ENCODE measurements at regions not wholly inside any gene's neighbourhood (a gene's known extent, or its start where the extent isn't known, plus 50 kb on each side); places are given as distances from the start of the nearest gene placed in this dataset.

DNA sequence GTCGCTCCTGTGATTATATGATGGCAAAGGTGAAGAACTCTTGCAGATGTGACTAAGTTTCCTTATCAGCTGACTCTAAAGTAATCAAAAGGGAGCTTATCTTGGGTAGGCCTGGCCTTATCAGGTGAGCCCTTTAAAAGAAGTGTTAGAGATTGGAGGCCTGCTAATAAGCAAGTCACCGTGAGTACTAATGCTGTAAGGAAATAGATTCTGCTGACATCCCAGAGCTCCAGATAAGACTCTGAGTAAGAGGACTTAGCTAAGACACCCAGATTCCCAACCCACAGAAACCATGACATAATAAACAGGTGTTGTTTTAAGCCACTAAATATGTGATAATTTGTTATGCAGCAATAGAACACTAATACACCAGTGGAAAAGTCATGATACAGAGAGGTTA lies 99.9 kb upstream of the FAM20A start:
- DNase-seq (ENCODE audit: low read depth in 1 of 2, low spot score in 1 of 2) = no peak
- TF ChIP-seq JUND (IDR thresholded peaks at IDR 0.05; ENCODE audit: low read depth) = no peak
- in situ Hi-C loops (cut with HindIII; ENCODE audit: low pct_unique_long_range_greater_than_20kb, low sequenced_read_pairs) = no loop called here

DNA sequence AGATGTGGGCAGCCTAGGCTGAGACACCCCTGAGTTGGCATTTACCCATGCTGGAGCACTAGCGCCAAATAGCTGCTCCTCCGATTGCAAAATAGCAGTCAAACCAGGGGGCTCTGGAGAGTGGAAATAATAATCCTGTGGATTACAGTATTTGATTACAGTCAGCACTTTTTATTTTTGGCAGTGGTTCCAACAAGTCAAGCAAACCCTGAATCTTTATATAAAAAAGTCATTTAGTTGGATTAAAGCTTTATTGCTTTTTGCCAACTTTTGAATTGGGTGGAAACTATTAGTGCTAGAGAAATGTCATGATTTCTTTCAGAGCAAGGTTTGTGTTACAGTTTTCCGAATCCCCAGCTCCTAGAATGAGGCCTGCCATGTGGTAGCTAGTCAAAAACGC lies 99.3 kb upstream of the FAM20A start:
- DNase-seq (ENCODE audit: low read depth in 1 of 2, low spot score in 1 of 2) = no peak
- in situ Hi-C loops (cut with HindIII; ENCODE audit: low pct_unique_long_range_greater_than_20kb, low sequenced_read_pairs) = no loop called here
- TF ChIP-seq JUND (IDR thresholded peaks at IDR 0.05; ENCODE audit: low read depth) = no peak

DNA sequence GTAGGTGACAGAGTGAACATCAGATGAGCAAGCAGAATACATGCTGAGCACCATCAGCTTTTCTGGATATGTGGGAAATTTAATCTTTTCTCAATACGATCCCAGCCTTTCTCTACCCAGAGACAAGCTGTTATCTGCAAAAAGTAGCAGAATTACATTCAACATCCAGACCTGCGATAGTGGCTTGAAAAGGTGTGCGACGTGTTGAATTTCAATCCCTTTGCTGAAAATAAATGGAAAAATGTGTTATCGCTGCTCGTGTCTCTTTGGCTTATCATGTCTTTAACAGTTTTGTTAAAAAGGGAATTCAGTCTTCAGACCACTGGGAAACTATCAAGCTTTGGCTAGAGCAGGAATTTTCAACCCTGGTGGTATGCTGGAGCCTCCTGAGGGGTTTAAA lies 98.8 kb upstream of the FAM20A start:
- no peak for DNase-seq (ENCODE audit: low read depth in 1 of 2, low spot score in 1 of 2)
- no peak for TF ChIP-seq JUND (IDR thresholded peaks at IDR 0.05; ENCODE audit: low read depth)
- in situ Hi-C loops (cut with HindIII; ENCODE audit: low pct_unique_long_range_greater_than_20kb, low sequenced_read_pairs) = no loop called here

DNA sequence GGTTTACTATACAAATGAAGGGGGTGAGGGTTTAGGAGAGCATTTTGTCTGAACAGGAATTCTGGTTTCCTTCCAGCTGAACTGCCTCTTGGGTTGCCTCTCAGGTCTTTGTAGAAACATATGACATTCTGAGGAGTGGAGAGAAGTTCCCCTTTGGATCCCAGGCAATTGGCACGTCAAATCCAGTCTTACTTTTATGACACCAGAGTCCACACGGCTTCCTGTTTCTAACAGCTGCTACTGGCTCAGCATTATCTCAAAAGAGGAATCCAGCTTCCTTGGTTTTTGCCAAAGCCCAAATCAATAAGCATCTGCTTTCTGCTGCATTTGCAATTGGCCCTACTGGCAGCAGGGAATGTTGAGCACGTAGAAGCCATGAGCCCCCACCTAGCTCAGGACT lies 97.6 kb upstream of the FAM20A start:
- in situ Hi-C loops (cut with HindIII; ENCODE audit: low pct_unique_long_range_greater_than_20kb, low sequenced_read_pairs) = no loop called here
- DNase-seq (ENCODE audit: low read depth in 1 of 2, low spot score in 1 of 2) = no peak
- no peak for TF ChIP-seq JUND (IDR thresholded peaks at IDR 0.05; ENCODE audit: low read depth)

GRCh38 chr17:68697850-68698361 lies 96.7 kb upstream of the FAM20A start:
- TF ChIP-seq JUND (IDR thresholded peaks at IDR 0.05; ENCODE audit: low read depth) = no peak
- in situ Hi-C loops (cut with HindIII; ENCODE audit: low pct_unique_long_range_greater_than_20kb, low sequenced_read_pairs) = no loop called here
- DNase-seq (ENCODE audit: low read depth in 1 of 2, low spot score in 1 of 2) = peak in 1 of 2 experiments; percentile 22

GRCh38 chr17:68695659-68696058 lies 94.5 kb upstream of the FAM20A start:
- TF ChIP-seq JUND (IDR thresholded peaks at IDR 0.05; ENCODE audit: low read depth) = no peak
- in situ Hi-C loops (cut with HindIII; ENCODE audit: low pct_unique_long_range_greater_than_20kb, low sequenced_read_pairs) = no loop called here
- DNase-seq (ENCODE audit: low read depth in 1 of 2, low spot score in 1 of 2) = no peak

- in situ Hi-C loops (cut with HindIII; ENCODE audit: low pct_unique_long_range_greater_than_20kb, low sequenced_read_pairs) = no loop called here
- no peak for TF ChIP-seq JUND (IDR thresholded peaks at IDR 0.05; ENCODE audit: low read depth)
- DNase-seq (ENCODE audit: low read depth in 1 of 2, low spot score in 1 of 2) = no peak
These were observed 93.8 kb upstream of the FAM20A start for GRCh38 chr17:68694791-68695485.

GRCh38 chr17:68693896-68694295 lies 92.7 kb upstream of the FAM20A start:
- DNase-seq (ENCODE audit: low read depth in 1 of 2, low spot score in 1 of 2) = no peak
- no peak for TF ChIP-seq JUND (IDR thresholded peaks at IDR 0.05; ENCODE audit: low read depth)
- in situ Hi-C loops (cut with HindIII; ENCODE audit: low pct_unique_long_range_greater_than_20kb, low sequenced_read_pairs) = no loop called here

- TF ChIP-seq JUND (IDR thresholded peaks at IDR 0.05; ENCODE audit: low read depth) = no peak
- DNase-seq (ENCODE audit: low read depth in 1 of 2, low spot score in 1 of 2) = no peak
- in situ Hi-C loops (cut with HindIII; ENCODE audit: low pct_unique_long_range_greater_than_20kb, low sequenced_read_pairs) = no loop called here
These were observed 92.3 kb upstream of the FAM20A start for GRCh38 chr17:68693466-68693865.

DNA sequence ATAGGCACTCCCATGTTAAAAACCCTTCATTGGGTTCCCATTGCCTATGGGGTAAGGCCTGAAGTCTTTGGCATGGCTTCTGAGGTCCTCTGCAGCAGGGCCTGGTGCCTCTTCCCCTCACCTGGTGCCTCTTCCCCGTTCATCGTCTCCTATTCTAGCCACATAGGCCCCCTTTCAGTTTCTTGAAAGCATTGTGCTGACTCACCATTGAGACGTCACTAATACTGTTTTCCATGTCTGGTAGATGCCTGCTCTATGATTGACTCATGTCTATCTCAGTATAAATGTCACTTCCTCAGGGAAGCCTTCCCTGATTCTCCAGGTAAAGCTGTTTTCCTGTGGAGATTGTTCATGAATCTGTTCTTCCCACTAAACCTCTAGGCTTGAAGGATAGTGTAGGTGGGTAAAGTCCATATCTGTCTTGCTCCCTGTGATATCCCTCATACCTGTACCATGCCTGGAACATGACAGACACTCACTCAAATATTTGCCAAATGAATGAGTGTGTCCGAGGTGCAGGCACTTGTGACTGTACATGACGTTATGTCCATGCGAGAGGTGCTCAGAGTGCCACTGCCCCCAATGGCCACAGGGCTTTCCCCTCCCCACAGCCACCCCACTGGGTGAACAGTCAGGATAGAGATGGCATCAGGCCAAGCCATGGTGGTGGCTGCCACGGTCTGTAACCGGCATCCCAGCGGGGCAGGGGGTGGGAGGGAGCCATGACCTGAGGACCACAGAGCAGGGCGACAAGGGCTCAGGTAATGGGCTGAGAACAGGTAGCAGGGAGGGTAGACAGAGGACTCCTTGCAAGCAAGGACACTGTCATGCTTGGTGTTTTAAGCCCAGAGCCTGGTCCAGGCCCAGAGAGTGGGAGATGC lies 85.2 kb upstream of the FAM20A start:
- no peak for DNase-seq (ENCODE audit: low read depth in 1 of 2, low spot score in 1 of 2)
- no peak for TF ChIP-seq JUND (IDR thresholded peaks at IDR 0.05; ENCODE audit: low read depth)
- in situ Hi-C loops (cut with HindIII; ENCODE audit: low pct_unique_long_range_greater_than_20kb, low sequenced_read_pairs) = no loop called here

DNA sequence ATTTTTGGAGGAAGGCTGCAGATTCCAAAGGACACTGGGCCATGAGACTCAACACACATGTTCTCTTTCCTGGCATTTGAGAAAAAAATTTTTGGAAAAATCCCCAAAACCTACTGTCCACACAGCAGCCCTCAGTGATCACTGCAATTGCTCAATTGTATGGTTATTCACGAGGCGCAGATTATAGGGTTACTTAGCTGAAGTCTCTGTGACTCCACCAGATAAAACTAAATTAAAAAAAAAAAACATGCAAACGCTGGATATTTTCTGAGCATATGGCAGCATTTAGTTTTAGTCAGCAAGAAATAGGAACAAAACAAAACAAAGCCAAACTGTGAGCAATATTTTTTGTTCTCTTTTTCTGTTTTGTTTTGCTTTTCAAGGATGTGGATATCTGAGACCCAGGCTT lies 83.8 kb upstream of the FAM20A start:
- no peak for TF ChIP-seq JUND (IDR thresholded peaks at IDR 0.05; ENCODE audit: low read depth)
- in situ Hi-C loops (cut with HindIII; ENCODE audit: low pct_unique_long_range_greater_than_20kb, low sequenced_read_pairs) = no loop called here
- DNase-seq (ENCODE audit: low read depth in 1 of 2, low spot score in 1 of 2) = no peak

DNA sequence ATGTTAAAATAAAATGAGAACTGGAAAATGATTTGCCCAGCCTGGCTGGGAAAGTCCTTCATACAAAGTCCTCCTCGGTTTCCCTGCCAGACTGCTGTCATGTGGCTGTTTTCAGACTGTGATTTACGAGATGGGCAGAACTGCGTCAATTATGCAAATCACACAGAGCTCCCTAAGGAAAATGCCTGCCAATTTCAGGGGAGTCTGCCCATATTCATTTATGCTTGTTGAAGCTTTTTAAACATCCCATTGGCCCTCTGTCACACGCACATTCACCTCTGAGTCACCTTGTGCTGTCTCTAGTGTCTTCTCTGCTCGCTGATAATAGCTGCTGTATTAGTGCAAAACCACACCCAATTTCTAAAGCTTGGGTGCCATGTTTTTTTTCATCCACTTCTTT lies 81.7 kb upstream of the FAM20A start:
- TF ChIP-seq JUND (IDR thresholded peaks at IDR 0.05; ENCODE audit: low read depth) = no peak
- in situ Hi-C loops (cut with HindIII; ENCODE audit: low pct_unique_long_range_greater_than_20kb, low sequenced_read_pairs) = no loop called here
- no peak for DNase-seq (ENCODE audit: low read depth in 1 of 2, low spot score in 1 of 2)

GRCh38 chr17:68679882-68680281 lies 78.7 kb upstream of the FAM20A start:
- in situ Hi-C loops (cut with HindIII; ENCODE audit: low pct_unique_long_range_greater_than_20kb, low sequenced_read_pairs) = no loop called here
- TF ChIP-seq JUND (IDR thresholded peaks at IDR 0.05; ENCODE audit: low read depth) = no peak
- DNase-seq (ENCODE audit: low read depth in 1 of 2, low spot score in 1 of 2) = no peak

All from T47D (cell line).